GM10266 (cell line): ENCODE measurements at regions not wholly inside any gene's neighbourhood (a gene's known extent, or its start where the extent isn't known, plus 50 kb on each side); places are given as distances from the start of the nearest gene placed in this dataset.
"Not testable (repeated sequence)": the region's sequence is repeated elsewhere in the genome, so short reads cannot be mapped to it uniquely, and the experiment has no call there.

Experiments used
- DNase-seq: peaks from one replicate; pipeline ENCODE4 v3.0.0; 2012; ENCODE audit errors: extremely low spot score
- TF ChIP-seq, protein P1 (sequence below): IDR thresholded peaks from 2 replicates; pipeline ENCODE4 v1.5.1; 2012; ENCODE audit warnings: mild to moderate bottlenecking, low read depth; ENCODE audit not compliant: control insufficient read depth, insufficient read depth; ENCODE audit errors: missing control alignments

DNA sequence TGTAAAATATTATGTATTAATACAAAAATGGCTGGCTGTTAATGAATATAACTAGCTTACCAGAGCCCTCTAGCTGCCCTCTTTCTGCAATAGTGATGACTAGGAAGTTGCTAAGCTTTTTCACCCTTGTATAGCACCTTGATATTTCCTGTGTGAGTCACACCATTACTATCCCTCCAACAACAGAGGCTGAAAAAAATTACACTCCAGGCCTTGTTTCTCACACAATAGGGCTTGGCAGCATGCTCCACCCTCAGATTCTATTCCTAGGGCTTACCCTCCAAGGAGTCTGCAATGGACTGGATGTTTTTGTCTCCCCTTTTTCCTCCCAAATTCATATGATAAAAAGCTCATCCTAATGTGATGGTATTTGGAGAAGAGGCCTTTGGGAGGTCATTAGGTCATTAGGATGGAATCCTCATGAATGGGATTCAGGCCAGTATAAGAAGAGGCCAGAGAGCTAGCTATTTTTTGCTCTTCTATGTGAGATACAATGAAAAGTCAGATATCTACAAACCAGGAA, 184.6 kb upstream of the MAP1B start:
- DNase-seq: no peak
- TF ChIP-seq, protein P1, sequence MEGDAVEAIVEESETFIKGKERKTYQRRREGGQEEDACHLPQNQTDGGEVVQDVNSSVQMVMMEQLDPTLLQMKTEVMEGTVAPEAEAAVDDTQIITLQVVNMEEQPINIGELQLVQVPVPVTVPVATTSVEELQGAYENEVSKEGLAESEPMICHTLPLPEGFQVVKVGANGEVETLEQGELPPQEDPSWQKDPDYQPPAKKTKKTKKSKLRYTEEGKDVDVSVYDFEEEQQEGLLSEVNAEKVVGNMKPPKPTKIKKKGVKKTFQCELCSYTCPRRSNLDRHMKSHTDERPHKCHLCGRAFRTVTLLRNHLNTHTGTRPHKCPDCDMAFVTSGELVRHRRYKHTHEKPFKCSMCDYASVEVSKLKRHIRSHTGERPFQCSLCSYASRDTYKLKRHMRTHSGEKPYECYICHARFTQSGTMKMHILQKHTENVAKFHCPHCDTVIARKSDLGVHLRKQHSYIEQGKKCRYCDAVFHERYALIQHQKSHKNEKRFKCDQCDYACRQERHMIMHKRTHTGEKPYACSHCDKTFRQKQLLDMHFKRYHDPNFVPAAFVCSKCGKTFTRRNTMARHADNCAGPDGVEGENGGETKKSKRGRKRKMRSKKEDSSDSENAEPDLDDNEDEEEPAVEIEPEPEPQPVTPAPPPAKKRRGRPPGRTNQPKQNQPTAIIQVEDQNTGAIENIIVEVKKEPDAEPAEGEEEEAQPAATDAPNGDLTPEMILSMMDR: no peak

DNA sequence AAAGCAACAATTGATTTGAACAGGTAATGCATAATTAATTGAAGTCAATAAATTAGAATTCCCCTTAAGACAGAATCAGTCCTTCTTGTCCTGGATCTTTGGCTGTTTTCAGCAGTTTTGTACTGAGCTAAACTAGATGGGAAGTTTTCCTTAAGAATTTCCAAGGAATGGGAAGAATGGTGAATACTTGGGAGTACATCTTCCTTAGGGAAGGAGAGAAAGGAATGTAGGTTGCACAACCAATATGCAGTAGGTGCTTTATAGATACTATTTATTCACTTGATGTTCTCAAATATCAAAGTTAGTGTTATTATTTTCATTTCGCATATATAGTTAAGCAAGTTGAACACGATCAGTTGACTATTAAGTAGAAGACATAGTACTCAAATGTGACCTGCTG, 183.5 kb upstream of the MAP1B start:
- DNase-seq: no peak
- TF ChIP-seq, protein P1: no peak

DNA sequence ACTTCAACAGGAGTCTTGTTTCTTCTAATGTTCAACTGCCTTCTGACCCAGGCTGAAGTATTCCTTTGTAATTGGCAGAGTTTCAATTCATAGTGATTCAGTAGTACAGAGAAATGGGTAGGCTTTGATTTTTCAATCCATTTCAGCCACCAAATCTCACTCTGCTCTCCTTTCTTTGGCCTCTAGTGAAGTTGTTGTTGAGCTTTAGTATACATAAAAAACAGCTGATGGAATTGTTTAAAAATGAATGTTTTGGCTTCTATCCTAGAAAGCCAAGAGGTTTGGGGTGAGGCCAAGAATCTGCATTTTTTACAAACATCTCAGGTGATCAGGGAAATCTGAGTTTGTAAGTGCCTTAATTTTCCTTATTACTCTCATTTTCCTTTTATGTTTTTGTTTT, 182.9 kb upstream of the MAP1B start:
- TF ChIP-seq, protein P1: no peak
- no peak for DNase-seq

- TF ChIP-seq, protein P1: no peak
- DNase-seq: no peak
Observed at GRCh38 chr5:71924980-71925379, 182.3 kb upstream of the MAP1B start.

DNA sequence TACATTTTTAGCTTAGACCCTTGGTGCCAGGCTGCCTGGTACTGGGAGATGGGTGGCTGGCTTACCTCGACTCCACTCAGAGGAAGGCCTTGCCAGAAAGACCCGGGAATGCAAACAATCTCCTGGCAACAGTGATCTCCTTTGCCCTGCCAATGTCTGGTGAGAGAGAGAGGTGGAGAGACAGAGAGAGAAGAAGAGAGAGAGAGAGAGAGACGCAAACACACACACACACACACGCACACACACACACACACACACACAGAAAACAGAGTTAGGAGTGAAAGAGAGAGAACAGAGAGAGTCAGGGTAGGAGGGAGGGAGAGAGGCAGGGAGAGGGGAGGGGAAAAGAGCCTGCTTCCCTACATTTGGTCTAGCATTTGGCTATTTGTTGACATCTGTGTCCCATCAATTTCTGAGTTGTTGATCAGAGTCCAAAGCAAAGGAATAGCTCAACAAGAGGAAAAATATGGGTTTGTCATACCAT, 181.6 kb upstream of the MAP1B start:
- TF ChIP-seq, protein P1: no peak
- DNase-seq: no peak

GRCh38 chr5:71929003-71929402, 178.3 kb upstream of the MAP1B start:
- DNase-seq: no peak
- TF ChIP-seq, protein P1: no peak

- not testable (repeated sequence) for DNase-seq
Observed at GRCh38 chr5:71930554-71930953, 176.7 kb upstream of the MAP1B start.

DNA sequence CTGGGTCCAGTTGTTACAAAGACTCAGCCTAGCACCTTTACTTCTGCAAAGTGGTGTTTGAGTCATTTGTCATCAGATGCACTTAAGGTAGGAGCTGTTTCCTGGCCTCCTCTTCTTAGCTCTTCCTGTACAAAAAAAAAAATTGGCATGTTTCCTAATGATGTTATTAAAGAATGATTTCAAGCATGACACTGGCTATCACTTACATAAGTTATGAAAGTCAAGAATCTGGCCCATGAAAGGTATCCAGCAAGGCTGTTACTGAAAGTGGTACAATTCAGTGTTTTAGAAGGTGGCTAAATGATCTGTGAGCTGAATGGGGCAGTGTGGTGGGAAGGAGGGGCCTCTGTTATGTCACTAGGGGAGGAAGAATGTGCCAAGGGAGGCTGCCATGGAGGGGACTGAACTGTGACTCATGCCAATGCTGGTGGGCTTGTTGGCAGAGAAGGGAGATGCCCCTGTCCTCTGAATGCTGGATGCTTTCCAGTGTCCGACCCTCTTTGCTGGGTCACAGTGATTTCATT, 175.1 kb upstream of the MAP1B start:
- TF ChIP-seq, protein P1: no peak
- no peak for DNase-seq
